ENCODE measurements at regions not wholly inside any gene's neighbourhood (a gene's known extent, or its start where the extent isn't known, plus 50 kb on each side); places are given as distances from the start of the nearest gene placed in this dataset.

DNA sequence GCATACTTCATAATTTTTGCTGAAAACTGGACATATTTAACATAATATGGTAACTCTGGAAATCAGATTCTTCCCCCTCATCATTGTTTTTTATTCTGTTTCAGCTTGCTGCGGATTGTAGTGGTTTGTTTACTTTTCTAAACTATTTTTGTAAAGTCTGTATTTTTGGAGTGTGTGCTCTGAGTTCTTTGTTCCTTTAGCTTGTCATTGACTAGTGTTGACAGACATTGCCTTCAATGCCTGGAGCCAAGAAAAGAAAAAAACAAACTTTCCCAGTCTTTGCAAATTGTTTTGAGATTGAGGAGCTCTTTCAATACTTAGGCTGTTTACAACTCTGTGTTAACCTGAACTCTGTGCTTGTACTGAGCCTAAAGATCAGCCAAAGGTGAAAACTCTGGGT lies 137.3 kb upstream of the CEP126 start:
- intact Hi-C loops (cut with micrococcal nuclease): no loop called here
- no peak overlapping the region for H3K27ac Mint-ChIP-seq
- ChIA-PET CTCF (no interaction called here), POLR2A (no interaction called here)
- no peaks in the 10 kb centered on the region for H3K4me1 Mint-ChIP-seq (ENCODE audit: low read depth)
- no peak for DNase-seq
- H3K36me3 Mint-ChIP-seq: no peaks in the 10 kb centered on the region
- no peaks in the 10 kb centered on the region for H3K27me3 Mint-ChIP-seq
- peaks cover 14% of the 10 kb centered on the region for H3K9me3 Mint-ChIP-seq
- H3K4me3 Mint-ChIP-seq: no peak overlapping the region

DNA sequence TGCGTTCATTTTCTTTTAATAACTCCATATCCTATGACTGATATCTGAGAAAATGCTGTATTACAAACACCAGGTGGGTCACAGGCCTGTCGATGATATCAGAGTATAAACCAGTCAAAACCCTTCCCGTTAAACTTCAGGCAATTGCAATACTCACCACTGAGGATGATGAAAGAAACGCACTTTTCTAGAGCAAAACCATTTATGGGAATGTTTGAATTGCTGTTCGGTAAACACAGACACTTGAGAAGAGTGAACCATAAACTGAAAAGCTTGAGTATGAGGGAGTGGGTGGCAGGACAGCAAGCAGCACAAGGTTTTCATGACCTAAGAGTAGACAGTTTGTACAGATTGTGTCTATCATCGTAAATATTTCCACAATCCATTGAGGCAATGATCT lies 139.8 kb upstream of the CEP126 start:
- no peaks in the 10 kb centered on the region for H3K4me1 Mint-ChIP-seq (ENCODE audit: low read depth)
- no peaks in the 10 kb centered on the region for H3K27me3 Mint-ChIP-seq
- H3K4me3 Mint-ChIP-seq: no peak overlapping the region
- H3K36me3 Mint-ChIP-seq: no peaks in the 10 kb centered on the region
- CTCF ChIA-PET: no interaction called here
- peaks cover 15% of the 10 kb centered on the region for H3K9me3 Mint-ChIP-seq
- no peak for DNase-seq
- no peak overlapping the region for H3K27ac Mint-ChIP-seq
- intact Hi-C loops (cut with micrococcal nuclease): no loop called here
- POLR2A ChIA-PET: no interaction called here

DNA sequence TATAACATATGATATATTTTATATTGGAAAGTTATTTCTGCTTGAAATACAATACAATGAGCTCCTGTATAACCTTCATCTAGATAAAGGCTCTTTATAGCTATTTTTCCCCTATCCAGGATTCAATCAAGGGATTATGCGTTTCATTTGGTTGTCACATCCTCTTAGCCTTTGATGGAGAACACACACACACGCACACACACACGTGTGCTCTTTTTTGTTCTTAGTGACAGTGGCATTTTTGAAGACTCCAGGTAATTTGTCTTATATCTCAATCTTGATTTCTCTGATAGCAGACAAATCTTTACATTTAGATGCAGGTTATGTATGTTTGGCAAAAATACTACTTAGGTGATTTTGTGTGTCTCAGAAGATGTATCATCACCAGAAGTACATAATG lies 144.2 kb upstream of the CEP126 start:
- H3K27me3 Mint-ChIP-seq: no peaks in the 10 kb centered on the region
- no peaks in the 10 kb centered on the region for H3K4me1 Mint-ChIP-seq (ENCODE audit: low read depth)
- intact Hi-C loops (cut with micrococcal nuclease): no loop called here
- H3K36me3 Mint-ChIP-seq: no peaks in the 10 kb centered on the region
- DNase-seq: no peak
- POLR2A ChIA-PET: no interaction called here
- CTCF ChIA-PET: no interaction called here
- peaks cover 19% of the 10 kb centered on the region for H3K9me3 Mint-ChIP-seq
- no peak overlapping the region for H3K4me3 Mint-ChIP-seq
- H3K27ac Mint-ChIP-seq: no peak overlapping the region

DNA sequence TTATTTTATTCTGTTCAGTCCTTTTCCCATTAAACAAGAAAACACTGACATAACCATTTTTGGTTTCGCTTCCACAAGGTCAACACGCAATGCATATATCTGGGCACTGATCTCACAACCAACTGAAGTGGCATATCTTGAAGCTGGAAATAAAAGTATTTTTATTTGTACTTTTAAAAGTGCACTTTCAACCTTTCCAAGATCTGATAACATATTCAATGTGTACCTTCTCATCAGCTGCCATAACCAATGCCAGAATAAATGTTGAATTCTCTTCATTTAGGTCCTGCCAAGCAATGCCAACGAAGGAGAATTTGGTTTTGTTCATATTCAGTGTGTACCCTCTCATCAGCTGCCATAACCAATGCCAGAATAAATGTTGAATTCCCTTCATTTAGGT lies 148.9 kb upstream of the CEP126 start:
- no peak overlapping the region for H3K4me3 Mint-ChIP-seq
- CTCF ChIA-PET: no interaction called here
- peaks cover 19% of the 10 kb centered on the region for H3K9me3 Mint-ChIP-seq
- H3K4me1 Mint-ChIP-seq (ENCODE audit: low read depth): no peaks in the 10 kb centered on the region
- H3K27me3 Mint-ChIP-seq: no peaks in the 10 kb centered on the region
- POLR2A ChIA-PET: no interaction called here
- H3K36me3 Mint-ChIP-seq: no peaks in the 10 kb centered on the region
- H3K27ac Mint-ChIP-seq: no peak overlapping the region
- intact Hi-C loops (cut with micrococcal nuclease): no loop called here
- DNase-seq: no peak

DNA sequence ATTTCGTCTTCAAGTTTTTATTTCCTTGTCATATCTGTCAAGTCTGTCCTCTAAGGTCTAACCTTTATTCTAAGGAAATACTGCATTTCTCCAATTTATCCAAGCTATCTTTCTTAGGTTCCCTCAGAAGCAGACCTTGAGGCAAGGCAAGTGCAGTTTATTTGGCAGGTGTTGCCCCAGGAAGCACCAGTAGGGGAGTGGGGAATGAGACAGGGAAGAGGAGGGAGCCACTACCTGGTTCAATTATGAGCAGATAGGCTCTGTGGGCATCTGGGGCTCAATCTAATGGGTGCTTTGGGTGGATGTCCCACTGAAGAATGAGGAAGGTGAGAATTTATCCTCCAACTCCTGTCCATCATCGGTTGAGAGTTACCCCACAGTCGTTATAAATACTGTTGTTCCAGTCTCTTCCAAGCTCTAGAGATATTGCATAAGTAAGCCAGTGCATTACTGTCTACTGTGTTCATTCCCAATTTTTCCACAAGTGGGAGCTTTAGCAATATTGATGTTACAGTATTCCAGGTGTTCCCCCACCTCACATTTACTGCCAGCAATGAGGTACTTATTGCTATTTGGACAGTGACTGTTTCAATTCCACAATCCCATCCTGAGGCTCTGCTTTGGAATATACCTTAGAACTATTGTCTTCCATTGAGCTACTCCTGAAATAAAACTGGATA lies 154.9 kb upstream of the CEP126 start:
- ChIA-PET CTCF (no interaction called here), POLR2A (no interaction called here)
- intact Hi-C loops (cut with micrococcal nuclease): no loop called here
- Mint-ChIP-seq H3K27ac (no peak overlapping the region), H3K9me3 (no peaks in the 10 kb centered on the region), H3K4me3 (no peak overlapping the region), H3K4me1 (ENCODE audit: low read depth) (no peaks in the 10 kb centered on the region), H3K27me3 (no peaks in the 10 kb centered on the region), H3K36me3 (no peaks in the 10 kb centered on the region)
- DNase-seq: no peak

DNA sequence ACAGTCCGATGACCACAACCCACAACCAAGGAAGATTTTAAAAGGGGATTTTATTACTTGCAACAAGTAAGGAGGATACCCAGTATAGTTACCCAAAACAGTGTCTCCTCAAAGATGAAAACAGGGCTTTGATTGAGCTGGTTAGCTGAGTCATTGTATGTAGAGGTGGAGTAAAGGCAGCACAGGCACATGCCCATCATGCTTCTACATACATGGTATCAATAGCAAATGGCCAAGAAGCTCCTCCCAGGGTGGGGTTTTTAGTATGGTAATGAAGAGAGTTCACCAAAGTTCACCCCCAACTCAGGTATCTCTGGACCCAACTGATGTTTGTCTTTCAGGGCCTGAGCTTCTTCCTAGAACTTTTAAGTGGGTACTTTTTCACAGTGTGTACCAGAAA lies 157.1 kb upstream of the CEP126 start:
- Mint-ChIP-seq H3K4me1 (ENCODE audit: low read depth) (no peaks in the 10 kb centered on the region), H3K9me3 (no peaks in the 10 kb centered on the region), H3K4me3 (no peak overlapping the region), H3K27me3 (no peaks in the 10 kb centered on the region), H3K27ac (no peak overlapping the region), H3K36me3 (no peaks in the 10 kb centered on the region)
- ChIA-PET CTCF (no interaction called here), POLR2A (no interaction called here)
- DNase-seq: no peak
- intact Hi-C loops (cut with micrococcal nuclease): no loop called here

DNA sequence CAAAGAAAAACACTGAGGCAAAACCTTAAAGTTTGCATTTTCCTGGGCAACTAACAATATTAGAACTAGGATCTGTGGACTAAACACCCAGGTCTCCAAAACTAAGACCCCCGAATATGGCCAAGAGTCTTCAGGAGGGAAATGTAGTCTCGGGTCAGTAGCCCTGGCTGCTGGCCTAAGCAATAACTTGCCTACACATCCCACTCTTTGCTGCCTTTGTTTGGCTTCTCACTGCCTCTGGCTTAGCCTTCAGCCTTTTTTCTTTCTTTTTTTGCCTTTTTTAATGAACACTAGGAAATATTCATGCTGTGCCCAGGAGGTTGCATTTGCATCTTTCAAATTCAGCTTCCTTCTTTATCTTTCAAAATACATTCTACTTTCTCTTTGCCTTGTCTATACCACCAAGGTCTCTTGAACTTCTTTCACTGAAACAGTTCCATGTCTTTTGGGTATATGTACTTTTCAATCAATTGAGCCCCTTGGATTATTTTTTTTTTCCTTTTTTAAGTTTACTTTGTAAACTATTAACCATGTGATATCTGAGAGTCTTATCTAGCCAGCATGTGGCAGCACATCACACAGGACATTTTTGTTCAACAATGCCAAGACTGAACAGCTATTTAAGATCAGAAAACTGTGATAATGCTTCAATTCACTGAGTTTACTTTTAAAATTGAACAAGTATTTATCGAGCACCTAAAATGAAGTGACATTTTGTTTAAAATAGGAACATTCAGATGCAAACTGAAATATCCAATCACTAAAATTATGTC lies 165.0 kb upstream of the TRPC6 start:
- intact Hi-C loops (cut with micrococcal nuclease): no loop called here
- CTCF ChIA-PET: no interaction called here
- DNase-seq: no peak
- POLR2A ChIA-PET: no interaction called here
- Mint-ChIP-seq H3K36me3 (no peaks in the 10 kb centered on the region), H3K4me1 (ENCODE audit: low read depth) (no peaks in the 10 kb centered on the region), H3K27me3 (no peaks in the 10 kb centered on the region), H3K27ac (no peak overlapping the region), H3K4me3 (no peak overlapping the region), H3K9me3 (no peaks in the 10 kb centered on the region)

DNA sequence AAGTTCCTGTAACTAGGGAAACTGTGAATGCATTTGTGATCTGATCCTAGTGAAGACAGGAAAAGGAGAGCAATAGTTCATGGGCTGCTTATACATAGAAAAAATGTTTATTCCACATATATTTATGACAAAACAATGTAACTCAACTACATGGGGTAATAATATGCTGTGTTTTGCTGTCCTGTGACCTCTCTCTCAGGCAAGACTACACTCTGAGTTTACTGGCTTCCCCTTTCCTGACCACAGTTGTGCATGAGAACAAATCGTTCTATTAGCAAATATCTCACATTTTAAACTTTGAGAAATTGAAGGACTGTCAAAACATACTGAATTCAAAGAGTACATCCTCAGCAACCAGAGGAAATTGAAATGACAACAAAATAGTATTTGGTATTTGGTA lies 161.9 kb upstream of the TRPC6 start:
- Mint-ChIP-seq H3K9me3 (no peaks in the 10 kb centered on the region), H3K36me3 (no peaks in the 10 kb centered on the region), H3K27me3 (no peaks in the 10 kb centered on the region), H3K4me3 (no peak overlapping the region), H3K4me1 (ENCODE audit: low read depth) (no peaks in the 10 kb centered on the region), H3K27ac (no peak overlapping the region)
- no peak for DNase-seq
- POLR2A ChIA-PET: no interaction called here
- intact Hi-C loops (cut with micrococcal nuclease): no loop called here
- CTCF ChIA-PET: no interaction called here

DNA sequence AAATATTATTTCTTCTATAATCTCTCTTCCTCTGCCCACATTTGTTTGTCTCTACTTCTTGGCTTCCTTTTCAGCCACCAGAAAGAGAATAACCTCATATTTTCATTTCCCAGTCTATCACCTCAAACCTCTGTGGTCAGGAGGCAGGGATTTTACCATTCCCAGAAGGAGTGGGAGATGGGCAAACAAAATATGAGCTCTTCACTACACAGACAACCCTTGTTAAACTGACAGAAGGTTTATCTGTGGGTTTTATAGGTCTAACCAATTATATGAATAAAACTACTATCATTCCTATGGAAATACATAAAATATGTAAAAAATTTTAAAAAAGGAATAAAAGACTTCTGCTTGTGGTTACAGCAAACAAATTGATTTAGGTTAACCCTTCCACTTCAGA lies 160.0 kb upstream of the TRPC6 start:
- H3K4me1 Mint-ChIP-seq (ENCODE audit: low read depth): no peaks in the 10 kb centered on the region
- CTCF ChIA-PET: no interaction called here
- no peak overlapping the region for H3K27ac Mint-ChIP-seq
- H3K4me3 Mint-ChIP-seq: no peak overlapping the region
- no peaks in the 10 kb centered on the region for H3K27me3 Mint-ChIP-seq
- no peak for DNase-seq
- intact Hi-C loops (cut with micrococcal nuclease): no loop called here
- H3K9me3 Mint-ChIP-seq: no peaks in the 10 kb centered on the region
- no peaks in the 10 kb centered on the region for H3K36me3 Mint-ChIP-seq
- POLR2A ChIA-PET: no interaction called here

DNA sequence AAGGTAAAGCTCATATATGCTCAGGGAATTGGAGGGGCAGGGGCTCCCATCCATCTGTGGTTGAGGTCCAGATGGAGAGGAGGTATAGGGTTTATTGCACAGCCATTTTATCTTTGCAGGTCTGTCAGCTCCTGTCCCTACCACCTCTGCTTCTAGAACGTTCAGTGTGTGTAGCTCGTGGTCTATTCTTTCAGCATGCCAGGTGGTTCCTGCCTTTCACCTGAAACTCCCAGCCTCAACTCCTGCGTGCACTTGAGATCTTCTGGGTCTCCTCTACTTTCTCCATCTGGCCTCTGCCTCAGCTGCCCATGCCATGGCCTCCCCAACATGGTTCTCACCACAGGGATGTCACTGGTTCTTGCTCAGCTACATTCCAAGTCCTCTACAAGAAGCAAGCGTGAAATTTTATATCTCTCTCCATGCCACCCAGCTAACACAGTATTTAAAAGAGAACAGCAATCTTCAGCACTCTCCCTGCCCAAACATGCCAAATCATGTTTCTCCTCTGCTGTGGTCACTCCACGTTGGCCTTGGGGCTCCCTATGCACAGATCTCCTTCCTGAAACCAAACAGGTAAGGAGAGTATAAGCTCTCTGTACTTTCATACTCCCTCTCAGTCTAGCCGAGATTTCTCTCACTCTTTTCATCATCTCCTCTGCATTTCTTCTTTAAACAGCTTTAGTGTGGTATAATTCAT lies 157.8 kb upstream of the TRPC6 start:
- no peaks in the 10 kb centered on the region for H3K4me1 Mint-ChIP-seq (ENCODE audit: low read depth)

DNA sequence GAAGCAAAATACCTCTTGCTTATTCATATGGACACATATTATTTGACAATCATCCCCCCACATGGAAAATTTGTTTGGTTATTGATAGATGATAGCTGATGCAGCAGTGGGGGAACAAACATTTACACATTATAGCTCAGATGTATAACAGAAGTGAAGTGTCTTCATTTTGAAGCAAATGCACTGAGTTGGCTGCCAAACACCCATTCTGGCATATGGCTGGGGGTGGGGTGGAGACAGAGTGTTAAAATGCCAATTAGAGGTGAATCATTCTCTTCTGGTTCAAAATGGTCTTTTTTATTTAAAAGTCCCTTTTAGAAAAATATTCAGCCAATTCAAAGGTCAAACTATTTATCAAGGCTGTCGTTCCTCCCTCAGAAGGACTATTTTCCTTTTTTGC lies 157.3 kb upstream of the TRPC6 start:
- CTCF ChIA-PET: no interaction called here
- intact Hi-C loops (cut with micrococcal nuclease): no loop called here
- no peak overlapping the region for H3K4me3 Mint-ChIP-seq
- H3K4me1 Mint-ChIP-seq (ENCODE audit: low read depth): no peaks in the 10 kb centered on the region
- no peak for DNase-seq
- POLR2A ChIA-PET: no interaction called here
- H3K27me3 Mint-ChIP-seq: no peaks in the 10 kb centered on the region
- no peaks in the 10 kb centered on the region for H3K36me3 Mint-ChIP-seq
- no peak overlapping the region for H3K27ac Mint-ChIP-seq
- H3K9me3 Mint-ChIP-seq: no peaks in the 10 kb centered on the region

More for the DNA sequence above, 157.8 kb upstream of the TRPC6 start:
- no peak for DNase-seq
- no peaks in the 10 kb centered on the region for H3K27me3 Mint-ChIP-seq
- H3K9me3 Mint-ChIP-seq: no peaks in the 10 kb centered on the region
- no peaks in the 10 kb centered on the region for H3K36me3 Mint-ChIP-seq
- ChIA-PET CTCF (no interaction called here), POLR2A (no interaction called here)
- H3K27ac Mint-ChIP-seq: no peak overlapping the region
- intact Hi-C loops (cut with micrococcal nuclease): no loop called here
- no peak overlapping the region for H3K4me3 Mint-ChIP-seq

DNA sequence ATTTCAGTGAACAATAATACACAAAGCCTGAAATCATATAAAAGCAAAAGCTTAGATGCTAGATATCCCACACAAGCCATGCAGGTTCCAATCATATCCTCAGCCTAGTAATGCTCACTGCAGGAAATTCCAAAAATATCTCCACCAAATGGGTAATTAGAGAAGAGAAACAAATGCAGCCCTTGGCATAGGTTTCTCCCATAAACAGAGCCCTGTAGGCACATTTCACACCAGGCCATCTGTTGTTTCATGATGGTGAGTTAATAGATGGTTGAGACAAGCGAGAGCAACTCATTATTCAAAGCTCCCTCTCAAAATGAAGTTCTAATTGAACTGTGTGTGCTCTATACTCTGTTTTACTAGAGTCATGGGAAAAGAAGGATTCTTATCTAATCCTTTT lies 154.6 kb upstream of the TRPC6 start:
- Mint-ChIP-seq H3K27me3 (no peaks in the 10 kb centered on the region), H3K27ac (no peak overlapping the region), H3K36me3 (no peaks in the 10 kb centered on the region), H3K9me3 (no peaks in the 10 kb centered on the region), H3K4me1 (ENCODE audit: low read depth) (no peaks in the 10 kb centered on the region), H3K4me3 (no peak overlapping the region)
- DNase-seq: no peak
- intact Hi-C loops (cut with micrococcal nuclease): no loop called here
- CTCF ChIA-PET: no interaction called here
- POLR2A ChIA-PET: no interaction called here

Measured in activated CD4-positive, alpha-beta memory T cell treated with anti-CD3 and anti-CD28 coated beads for 36 hours (primary cell).